CD4-positive, alpha-beta memory T cell (primary cell): ENCODE measurements at regions not wholly inside any gene's neighbourhood (a gene's known extent, or its start where the extent isn't known, plus 50 kb on each side); places are given as distances from the start of the nearest gene placed in this dataset.

Source experiments
- CTCF ChIA-PET: fragments of 350-600 bp; sonication (Branson Sonifier 250); formaldehyde crosslinking; loops from one replicate; lab custom pipeline; 2021; ENCODE audit warnings: inconsistent platforms; ENCODE audit not compliant: partially characterized antibody; lab: Charles Lee
- POLR2A ChIA-PET: fragments of 350-600 bp; sonication (Branson Sonifier 250); formaldehyde crosslinking; loops from one replicate; lab custom pipeline; 2021; ENCODE audit not compliant: partially characterized antibody; lab: Charles Lee
- DNase-seq, 5 donors: peaks; one replicate each; pipeline versions ENCODE4 v3.0.0 to v3.0.0-alpha.2; 2020 to 2022; ENCODE audit warnings: mixed read lengths in 1 of 5
- H3K27ac ChIP-seq: one replicate; pipeline ENCODE4 v1.7.0; 2013; ENCODE audit warnings: low read depth, low read length
- H3K27me3 ChIP-seq: 2 replicates; pipeline ENCODE4 v1.7.0; 2013; ENCODE audit warnings: mild to moderate bottlenecking, low read length, moderate library complexity; ENCODE audit not compliant: insufficient read depth
- H3K36me3 ChIP-seq: 2 replicates; pipeline ENCODE4 v1.7.0; 2013; ENCODE audit warnings: mild to moderate bottlenecking, low read length, moderate library complexity; ENCODE audit not compliant: insufficient read depth
- H3K4me1 ChIP-seq: 2 replicates; pipeline ENCODE4 v1.7.0; 2013; ENCODE audit warnings: mild to moderate bottlenecking, low read length, moderate library complexity; ENCODE audit not compliant: insufficient read depth
- H3K4me3 ChIP-seq, 2 donors: one replicate each; pipeline ENCODE4 v1.7.0; 2013; ENCODE audit warnings: low read length in 2 of 2, mild to moderate bottlenecking in 1 of 2
- H3K9me3 ChIP-seq, 2 donors: one replicate each; pipeline ENCODE4 v1.7.0; 2013; ENCODE audit warnings: low read length in 2 of 2, control low read depth in 1 of 2; ENCODE audit not compliant: control insufficient read depth in 1 of 2
- H3K27ac Mint-ChIP-seq, 7 donors: one replicate each; pipeline ENCODE4 v1.8.0; 2020 to 2021; ENCODE audit warnings: mixed read lengths in 7 of 7, mild to moderate bottlenecking in 6 of 7, inconsistent platforms in 3 of 7, moderate library complexity in 3 of 7
- H3K27me3 Mint-ChIP-seq, 2 donors: one replicate each; pipeline ENCODE4 v1.8.0; 2020 to 2021; ENCODE audit warnings: mixed read lengths in 2 of 2
- H3K36me3 Mint-ChIP-seq, 2 donors: one replicate each; pipeline ENCODE4 v1.8.0; 2020 to 2021; ENCODE audit warnings: mixed read lengths in 2 of 2, inconsistent platforms in 1 of 2, mild to moderate bottlenecking in 1 of 2
- H3K4me1 Mint-ChIP-seq, 4 donors: one replicate each; pipeline ENCODE4 v1.8.0; 2020 to 2021; ENCODE audit warnings: mixed read lengths in 4 of 4, mild to moderate bottlenecking in 1 of 4
- H3K4me3 Mint-ChIP-seq, 8 donors: one replicate each; pipeline ENCODE4 v1.8.0; 2020 to 2021; ENCODE audit warnings: mixed read lengths in 8 of 8, mild to moderate bottlenecking in 7 of 8, moderate library complexity in 6 of 8, inconsistent platforms in 3 of 8
- H3K9me3 Mint-ChIP-seq, 8 donors: one replicate each; pipeline ENCODE4 v1.8.0; 2020 to 2021; ENCODE audit warnings: mixed read lengths in 8 of 8, mild to moderate bottlenecking in 5 of 8, inconsistent platforms in 3 of 8, moderate library complexity in 1 of 8
- intact Hi-C: fragments of 100-400 bp; cut with micrococcal nuclease; formaldehyde crosslinking; loops from one replicate; pipeline ENCODE4 v1.15.1; 2023

DNA sequence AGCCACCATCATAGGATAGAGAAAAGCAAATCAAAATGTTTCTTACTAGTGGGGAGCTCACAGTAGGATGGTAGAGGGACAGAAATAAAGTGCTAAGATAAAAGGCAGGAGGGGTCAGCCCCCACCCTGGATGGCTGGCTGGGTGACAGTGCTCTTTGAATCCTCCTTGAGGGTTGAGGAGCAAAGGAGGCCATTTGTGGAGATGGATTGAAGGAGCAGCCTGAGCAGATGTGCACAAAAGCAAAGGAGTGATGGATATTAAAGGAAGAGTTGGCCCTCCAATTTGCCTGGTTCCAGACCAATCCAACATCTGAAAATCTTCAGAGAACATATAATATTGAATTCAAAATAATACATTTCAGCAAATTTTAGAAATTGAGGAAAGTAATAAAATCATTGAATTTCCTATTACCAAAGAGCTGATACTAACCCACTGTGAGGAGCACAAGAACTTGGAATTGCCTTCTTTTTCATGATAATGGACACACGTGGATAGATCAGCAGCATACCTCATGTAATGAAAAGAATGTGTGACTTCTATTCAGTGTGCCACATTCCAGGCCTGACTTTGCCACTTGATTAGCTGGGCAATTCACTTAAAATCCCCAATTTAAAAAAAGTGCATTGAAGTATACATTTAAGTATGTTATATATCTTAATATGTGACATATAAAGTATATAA lies 287.0 kb downstream of the FAT3 start:
- ChIA-PET POLR2A (no interaction called here), CTCF (no interaction called here)
- H3K27ac ChIP-seq: no peak overlapping the region
- H3K4me3 ChIP-seq: no peak overlapping the region
- H3K27me3 ChIP-seq: no peaks in the 10 kb centered on the region
- Mint-ChIP-seq H3K4me3 (no peak overlapping the region), H3K9me3 (peaks cover 0 to 5% (median 1%) of the 10 kb centered on the region in 8 donors), H3K36me3 (no peaks in the 10 kb centered on the region), H3K27ac (no peak overlapping the region), H3K4me1 (no peaks in the 10 kb centered on the region), H3K27me3 (no peaks in the 10 kb centered on the region)
- no peaks in the 10 kb centered on the region for H3K9me3 ChIP-seq
- no peaks in the 10 kb centered on the region for H3K4me1 ChIP-seq
- no peaks in the 10 kb centered on the region for H3K36me3 ChIP-seq
- no peak for DNase-seq
- intact Hi-C loops: no loop called here

DNA sequence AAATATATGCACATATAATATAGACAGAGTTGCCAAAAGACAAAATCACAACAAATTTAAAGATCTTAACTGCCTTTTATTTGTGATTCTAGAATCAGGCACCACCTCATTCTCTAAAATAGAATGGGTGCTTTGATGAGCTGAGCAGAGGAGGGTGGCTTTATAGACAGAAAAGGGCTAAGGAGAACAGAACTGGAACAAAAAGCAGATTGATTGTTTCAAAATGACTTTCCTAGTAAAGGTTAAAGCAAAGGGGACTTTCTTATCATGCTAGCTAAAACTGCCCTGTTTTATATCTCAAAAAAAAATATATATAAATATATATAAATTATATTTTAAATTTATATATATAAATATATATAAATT lies 287.6 kb downstream of the FAT3 start:
- Histone ChIP-seq H3K4me3 (no peak overlapping the region), H3K27me3 (no peaks in the 10 kb centered on the region), H3K27ac (no peak overlapping the region), H3K36me3 (no peaks in the 10 kb centered on the region), H3K9me3 (no peaks in the 10 kb centered on the region), H3K4me1 (no peaks in the 10 kb centered on the region)
- Mint-ChIP-seq H3K27me3 (no peaks in the 10 kb centered on the region), H3K4me1 (no peaks in the 10 kb centered on the region), H3K9me3 (peaks cover 0 to 6% (median 1%) of the 10 kb centered on the region in 8 donors), H3K27ac (no peak overlapping the region), H3K4me3 (no peak overlapping the region), H3K36me3 (no peaks in the 10 kb centered on the region)
- no peak for DNase-seq
- intact Hi-C loops: no loop called here
- ChIA-PET CTCF (no interaction called here), POLR2A (no interaction called here)

DNA sequence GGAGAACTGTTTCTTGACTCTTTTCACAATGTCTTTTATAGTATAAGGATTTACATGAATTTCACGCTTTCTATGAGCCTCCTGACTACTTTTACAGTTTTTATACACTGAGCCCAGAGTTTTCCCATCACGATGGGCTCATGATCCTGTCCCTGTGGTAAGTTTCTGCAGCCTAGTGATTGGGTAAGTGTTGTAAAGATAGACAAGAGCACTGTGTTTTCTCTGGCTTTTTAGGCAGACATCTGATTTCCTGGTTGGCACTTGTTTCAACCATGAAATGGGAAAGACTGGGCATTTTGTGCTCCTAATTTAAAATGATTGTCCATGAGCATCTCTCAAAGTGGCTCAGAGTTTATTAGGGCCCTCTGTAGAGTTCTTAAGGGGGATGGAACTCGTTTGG lies 299.0 kb downstream of the FAT3 start:
- H3K9me3 ChIP-seq: no peaks in the 10 kb centered on the region
- H3K27ac ChIP-seq: no peak overlapping the region
- intact Hi-C loops: no loop called here
- H3K36me3 ChIP-seq: no peaks in the 10 kb centered on the region
- DNase-seq: no peak
- CTCF ChIA-PET: no interaction called here
- Mint-ChIP-seq H3K9me3 (peaks cover 0 to 4% (median 0%) of the 10 kb centered on the region in 8 donors), H3K27me3 (no peaks in the 10 kb centered on the region), H3K36me3 (no peaks in the 10 kb centered on the region), H3K4me1 (no peaks in the 10 kb centered on the region), H3K27ac (no peak overlapping the region), H3K4me3 (no peak overlapping the region)
- no peaks in the 10 kb centered on the region for H3K27me3 ChIP-seq
- no peak overlapping the region for H3K4me3 ChIP-seq
- POLR2A ChIA-PET: no interaction called here
- H3K4me1 ChIP-seq: no peaks in the 10 kb centered on the region

DNA sequence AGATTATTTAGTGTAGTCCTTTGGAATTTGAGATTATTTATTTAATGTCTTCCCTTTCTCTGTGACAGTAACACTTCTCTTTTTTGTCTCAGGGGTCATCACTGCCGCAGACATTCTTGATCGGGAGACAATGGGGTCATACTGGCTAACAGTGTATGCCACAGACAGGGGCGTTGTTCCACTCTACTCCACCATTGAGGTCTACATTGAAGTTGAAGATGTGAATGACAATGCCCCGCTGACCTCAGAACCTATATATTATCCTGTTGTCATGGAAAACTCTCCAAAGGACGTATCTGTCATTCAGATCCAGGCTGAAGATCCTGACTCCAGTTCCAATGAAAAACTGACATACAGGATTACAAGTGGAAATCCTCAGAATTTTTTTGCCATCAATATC lies 299.9 kb downstream of the FAT3 start:
- CTCF ChIA-PET: no interaction called here
- Histone ChIP-seq H3K36me3 (no peaks in the 10 kb centered on the region), H3K27ac (no peak overlapping the region), H3K9me3 (no peaks in the 10 kb centered on the region), H3K27me3 (no peaks in the 10 kb centered on the region), H3K4me1 (no peaks in the 10 kb centered on the region), H3K4me3 (no peak overlapping the region)
- Mint-ChIP-seq H3K4me1 (no peaks in the 10 kb centered on the region), H3K27me3 (no peaks in the 10 kb centered on the region), H3K9me3 (peaks cover 0 to 4% (median 0%) of the 10 kb centered on the region in 8 donors), H3K4me3 (no peak overlapping the region), H3K27ac (no peak overlapping the region), H3K36me3 (no peaks in the 10 kb centered on the region)
- POLR2A ChIA-PET: no interaction called here
- no peak for DNase-seq
- intact Hi-C loops: no loop called here

DNA sequence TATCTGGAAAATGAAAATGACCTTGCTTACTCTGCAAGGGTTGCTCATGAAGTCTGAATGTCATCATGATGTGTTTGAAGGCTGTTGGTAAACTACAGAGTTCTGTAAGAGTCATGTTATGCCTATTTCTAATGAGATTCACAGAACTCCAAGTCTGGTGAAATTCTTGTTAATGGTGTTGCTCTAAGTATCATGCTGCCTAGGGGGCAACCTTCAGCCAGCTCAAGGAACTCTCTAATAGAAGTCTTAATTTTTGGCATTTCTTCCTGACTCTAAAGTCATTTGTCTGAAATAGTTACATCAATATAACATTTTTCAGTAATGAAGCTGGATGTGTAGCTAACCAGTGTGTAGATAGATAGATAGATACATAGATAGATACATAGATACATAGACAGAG lies 302.8 kb downstream of the FAT3 start:
- Histone ChIP-seq H3K4me3 (no peak overlapping the region), H3K36me3 (no peaks in the 10 kb centered on the region), H3K27me3 (no peaks in the 10 kb centered on the region), H3K9me3 (no peaks in the 10 kb centered on the region), H3K27ac (no peak overlapping the region), H3K4me1 (no peaks in the 10 kb centered on the region)
- H3K36me3 Mint-ChIP-seq: no peaks in the 10 kb centered on the region
- intact Hi-C loops: no loop called here
- no peak for DNase-seq
- H3K27ac Mint-ChIP-seq: no peak overlapping the region
- H3K4me1 Mint-ChIP-seq: no peaks in the 10 kb centered on the region
- no peaks in the 10 kb centered on the region for H3K27me3 Mint-ChIP-seq
- H3K4me3 Mint-ChIP-seq: no peak overlapping the region
- CTCF ChIA-PET: no interaction called here
- peaks cover 0 to 5% (median 1%) of the 10 kb centered on the region in 8 donors for H3K9me3 Mint-ChIP-seq
- POLR2A ChIA-PET: no interaction called here

DNA sequence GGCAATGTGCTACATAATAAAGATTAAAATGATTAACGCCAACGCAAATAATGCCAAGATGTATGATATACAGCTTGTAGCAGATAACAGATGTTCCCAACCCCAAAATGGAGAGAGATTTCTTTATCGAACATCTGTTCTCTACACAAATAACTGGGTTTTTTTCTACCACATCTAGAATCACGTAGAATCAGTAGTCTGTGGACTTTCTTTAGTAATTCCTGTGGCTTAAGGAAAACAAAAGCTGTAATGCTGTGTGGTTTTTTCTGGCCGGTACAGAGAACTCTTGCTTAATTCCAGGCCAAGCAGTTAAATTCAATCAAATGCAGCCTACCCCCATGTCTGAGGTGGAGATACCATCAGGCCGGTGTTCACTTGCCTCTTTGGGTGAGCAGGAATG lies 303.4 kb downstream of the FAT3 start:
- Histone ChIP-seq H3K27me3 (no peaks in the 10 kb centered on the region), H3K9me3 (no peaks in the 10 kb centered on the region), H3K4me1 (no peaks in the 10 kb centered on the region), H3K4me3 (no peak overlapping the region), H3K27ac (no peak overlapping the region), H3K36me3 (no peaks in the 10 kb centered on the region)
- H3K36me3 Mint-ChIP-seq: no peaks in the 10 kb centered on the region
- H3K4me3 Mint-ChIP-seq: no peak overlapping the region
- ChIA-PET POLR2A (no interaction called here), CTCF (no interaction called here)
- no peaks in the 10 kb centered on the region for H3K4me1 Mint-ChIP-seq
- DNase-seq: no peak
- intact Hi-C loops: no loop called here
- no peak overlapping the region for H3K27ac Mint-ChIP-seq
- H3K27me3 Mint-ChIP-seq: no peaks in the 10 kb centered on the region
- peaks cover 0 to 5% (median 1%) of the 10 kb centered on the region in 8 donors for H3K9me3 Mint-ChIP-seq

DNA sequence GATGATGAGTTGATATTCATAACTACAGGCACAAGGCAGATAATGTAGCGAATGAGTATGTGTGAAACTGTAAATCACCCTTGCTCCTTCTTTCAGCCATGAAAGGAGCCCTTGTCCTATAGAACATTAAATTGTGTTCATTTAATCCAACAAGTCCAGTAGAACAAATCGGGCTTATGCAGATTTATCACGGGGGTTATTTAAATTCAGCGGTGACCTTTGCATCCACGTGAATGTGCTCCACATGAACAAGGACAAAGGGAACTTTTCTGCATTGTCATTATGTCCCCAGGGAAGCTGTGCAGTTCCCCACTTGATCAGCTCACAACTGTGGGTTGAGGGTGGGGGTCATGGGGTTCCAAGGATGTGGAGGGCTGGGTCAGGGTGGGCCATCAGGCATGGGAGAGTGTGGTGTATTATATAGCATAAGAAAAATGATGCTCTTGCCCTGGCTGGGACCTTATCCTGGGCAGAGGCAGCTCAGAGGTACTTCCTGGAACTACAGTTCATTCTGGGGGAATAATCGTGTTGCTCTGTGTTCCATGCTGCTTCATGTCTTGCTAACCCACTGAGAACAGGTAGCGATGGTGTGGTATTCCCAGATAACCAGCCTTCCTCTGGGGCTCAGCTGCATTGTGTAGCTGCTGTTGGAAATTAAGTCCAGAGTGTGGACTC lies 306.6 kb downstream of the FAT3 start:
- no peaks in the 10 kb centered on the region for H3K9me3 ChIP-seq
- H3K36me3 ChIP-seq: no peaks in the 10 kb centered on the region
- intact Hi-C loops: no loop called here
- Mint-ChIP-seq H3K4me1 (no peaks in the 10 kb centered on the region), H3K27me3 (no peaks in the 10 kb centered on the region), H3K4me3 (no peak overlapping the region), H3K9me3 (peaks cover 0 to 5% (median 0%) of the 10 kb centered on the region in 8 donors), H3K27ac (no peak overlapping the region), H3K36me3 (no peaks in the 10 kb centered on the region)
- no peaks in the 10 kb centered on the region for H3K4me1 ChIP-seq
- no peak overlapping the region for H3K4me3 ChIP-seq
- H3K27me3 ChIP-seq: no peaks in the 10 kb centered on the region
- ChIA-PET CTCF (no interaction called here), POLR2A (no interaction called here)
- no peak for DNase-seq
- no peak overlapping the region for H3K27ac ChIP-seq
